HG03066 (cell line): ENCODE measurements at regions not wholly inside any gene's neighbourhood (a gene's known extent, or its start where the extent isn't known, plus 50 kb on each side); places are given as distances from the start of the nearest gene placed in this dataset.
"Not testable (repeated sequence)": the region's sequence is repeated elsewhere in the genome, so short reads cannot be mapped to it uniquely, and the experiment has no call there.

Source experiments
- ATAC-seq: cut with Tn5 transposase; IDR thresholded peaks from one replicate; pipeline ENCODE4 v1.9.1; 2021; ENCODE audit warnings: low read depth; ENCODE audit not compliant: unreplicated experiment

- ATAC-seq = no peak
These were observed 456.5 kb downstream of the FBXO15 start for GRCh38 chr18:73691118-73691517.

GRCh38 chr18:73690222-73690621 is 457.4 kb downstream of the FBXO15 start:
- no peak for ATAC-seq

GRCh38 chr18:73688851-73689711 is 458.6 kb downstream of the FBXO15 start:
- no peak for ATAC-seq

DNA sequence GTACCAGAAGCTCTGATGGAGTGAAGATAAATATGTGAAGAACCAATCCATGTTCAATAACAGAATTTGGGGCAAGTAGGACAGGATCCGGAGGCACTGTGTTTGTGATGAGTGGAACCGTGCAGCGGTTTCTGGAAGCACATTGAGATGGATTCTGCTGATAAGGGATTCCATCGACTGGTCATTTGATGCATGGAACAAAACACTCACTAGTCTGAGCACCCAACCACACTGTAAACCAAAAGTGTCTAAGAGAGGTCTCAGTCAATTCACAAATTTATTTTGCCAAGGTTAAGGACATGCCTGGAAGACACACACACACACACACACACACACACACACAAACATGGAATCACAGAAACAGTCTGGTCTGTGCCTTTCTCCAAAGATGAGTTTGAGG is 459.5 kb downstream of the FBXO15 start:
- no peak for ATAC-seq

- ATAC-seq = no peak
These were observed 463.0 kb downstream of the FBXO15 start for GRCh38 chr18:73684647-73685046.

GRCh38 chr18:73683409-73684238 is 464.0 kb downstream of the FBXO15 start:
- no peak for ATAC-seq

GRCh38 chr18:73681912-73682311 is 465.7 kb downstream of the FBXO15 start:
- no peak for ATAC-seq

DNA sequence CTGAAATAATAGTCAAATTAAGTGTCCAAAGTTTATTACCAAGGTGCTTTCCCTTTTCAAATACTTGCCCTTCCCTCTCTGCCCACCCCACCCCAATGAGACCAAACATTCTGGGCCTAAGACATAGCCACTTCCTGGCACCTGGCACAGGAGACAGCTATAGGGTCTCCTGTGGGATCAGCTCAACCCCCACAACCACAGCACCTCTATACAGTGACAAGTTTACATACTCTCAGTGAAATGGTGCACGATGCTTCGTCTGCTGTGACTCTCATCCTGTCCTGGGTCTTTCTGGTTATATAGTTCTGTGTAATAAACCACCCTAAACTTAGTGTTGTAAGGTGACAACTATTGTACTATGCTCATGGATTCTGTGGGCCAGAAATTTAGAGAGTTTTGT is 466.2 kb downstream of the FBXO15 start:
- ATAC-seq = no peak

DNA sequence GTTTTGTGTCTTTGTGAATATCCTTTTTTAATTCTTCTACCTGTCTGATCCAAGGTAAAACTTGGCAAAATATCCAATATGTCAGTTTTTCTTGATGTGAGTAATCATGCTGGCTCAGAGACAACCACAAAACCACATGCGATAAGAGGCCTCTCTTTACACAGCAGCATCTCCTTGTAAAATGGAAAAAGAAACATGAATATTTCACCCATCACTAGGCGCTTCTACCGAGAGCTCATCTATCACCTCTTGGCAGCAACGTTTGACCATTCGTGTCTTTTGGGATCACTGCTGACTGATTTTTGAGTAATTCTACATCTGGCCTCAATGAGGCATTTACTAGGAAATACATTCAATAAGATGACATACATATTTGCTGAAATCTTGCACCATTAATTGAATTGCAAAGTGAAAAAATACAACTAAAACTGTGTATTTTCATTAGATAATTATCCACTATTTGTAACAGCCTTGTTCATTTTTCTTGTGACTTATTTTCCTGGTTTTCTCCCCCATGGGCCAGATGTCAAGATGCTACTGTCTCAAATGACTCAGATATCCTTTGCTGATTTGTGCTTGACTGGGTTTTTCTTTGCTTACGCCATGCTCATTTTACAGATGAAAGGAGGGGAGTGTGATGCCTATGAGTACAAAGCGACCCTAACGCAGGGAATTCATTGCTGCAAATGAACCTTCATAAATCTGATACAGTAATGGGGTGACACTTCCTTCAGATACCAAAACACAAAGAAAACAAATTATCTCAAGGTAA is 467.5 kb downstream of the FBXO15 start:
- ATAC-seq = no peak

- ATAC-seq = no peak
These were observed 470.2 kb downstream of the FBXO15 start for GRCh38 chr18:73677450-73677849.

DNA sequence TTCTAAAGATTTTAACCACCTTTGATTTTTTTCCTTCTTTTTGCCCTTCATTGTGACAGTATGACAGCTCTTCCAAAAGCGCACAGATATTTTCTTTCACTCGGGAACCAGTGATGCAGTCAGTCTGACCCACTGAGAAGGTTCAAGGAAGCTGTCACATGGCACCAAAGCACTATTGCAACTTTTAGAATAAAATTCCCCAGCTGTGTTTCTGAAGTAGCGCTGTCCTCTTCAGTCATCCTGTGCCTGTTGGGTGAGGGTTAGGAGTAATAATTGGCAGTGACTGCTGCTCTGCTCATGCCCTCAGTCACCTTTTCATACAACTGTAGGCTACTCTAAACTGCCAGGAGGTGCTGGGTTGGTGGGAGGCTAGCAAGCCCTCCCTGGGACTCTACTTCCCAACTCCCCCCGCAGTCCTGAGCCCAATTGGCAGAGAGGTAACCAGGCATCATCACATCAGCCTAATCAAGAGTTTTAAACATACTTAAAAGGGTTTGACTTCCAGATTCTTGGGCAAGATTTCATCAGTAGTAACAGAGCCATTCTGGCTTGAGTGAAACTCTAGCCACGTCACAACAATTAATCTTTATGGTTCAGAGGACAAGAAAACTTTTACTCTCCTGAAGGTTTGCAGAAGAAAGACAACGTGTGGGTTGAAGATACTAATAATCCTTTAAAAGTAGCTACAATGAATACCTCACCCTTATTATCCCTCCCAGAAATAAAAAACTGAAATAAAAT is 473.3 kb downstream of the FBXO15 start:
- ATAC-seq = no peak

GRCh38 chr18:73671480-73671879 is 476.2 kb downstream of the FBXO15 start:
- not testable (repeated sequence) for ATAC-seq

DNA sequence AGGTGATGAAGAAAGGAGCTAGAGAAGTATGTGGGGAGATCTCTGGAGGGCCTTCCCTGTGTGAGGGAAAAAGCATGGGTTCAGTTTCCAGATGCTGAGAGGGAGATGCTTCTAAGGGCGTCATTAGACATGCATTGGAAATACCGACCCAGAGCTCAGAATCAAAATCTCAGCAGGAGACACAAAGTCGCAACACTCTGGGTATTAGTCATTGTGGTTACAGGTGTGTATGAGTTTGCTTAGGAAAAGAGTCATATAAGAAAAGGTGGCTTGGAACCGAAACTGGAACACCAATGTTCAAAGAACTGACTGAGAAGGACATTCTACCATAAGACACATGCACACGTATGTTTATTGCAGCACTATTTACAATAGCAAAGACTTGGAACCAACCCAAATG is 477.1 kb downstream of the FBXO15 start:
- no peak for ATAC-seq

GRCh38 chr18:73670039-73670438 is 477.6 kb downstream of the FBXO15 start:
- no peak for ATAC-seq

DNA sequence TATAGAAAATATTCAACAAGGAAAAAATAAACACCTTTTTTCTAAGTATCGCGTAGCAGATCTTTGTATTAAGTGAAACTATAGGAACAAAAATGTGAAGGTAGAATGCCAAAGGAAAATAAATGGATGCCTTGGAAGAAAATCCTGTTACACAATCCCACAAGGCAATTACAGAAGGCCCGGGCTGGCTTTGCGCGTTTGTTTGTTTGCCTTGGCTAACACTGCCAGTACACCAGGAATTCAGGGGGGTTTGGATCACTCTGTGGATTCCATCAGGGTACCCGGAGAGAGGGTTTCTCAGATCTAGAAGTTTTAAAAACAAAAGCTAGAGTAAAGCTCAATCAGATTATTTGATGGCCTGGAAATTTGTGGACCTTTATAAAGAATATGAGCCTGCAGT is 478.3 kb downstream of the FBXO15 start:
- ATAC-seq = no peak

DNA sequence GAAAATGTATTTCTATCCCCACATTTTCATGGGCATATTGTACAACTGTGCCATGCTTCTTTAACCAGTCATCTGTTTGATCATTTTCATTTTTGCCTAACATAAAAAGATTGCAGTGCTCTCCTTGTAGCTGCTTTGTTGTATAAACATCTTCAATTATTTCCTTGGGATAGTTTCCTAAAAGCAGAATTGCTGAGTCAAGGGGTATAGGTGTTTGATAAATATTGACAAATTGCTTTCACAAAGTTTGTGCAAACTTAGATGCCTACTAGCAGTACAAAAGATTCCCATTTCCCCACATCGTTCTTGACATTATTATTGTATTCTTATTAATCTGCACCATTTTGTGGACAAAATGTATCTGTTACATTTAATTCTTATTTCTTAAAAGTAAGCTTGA is 479.6 kb downstream of the FBXO15 start:
- no peak for ATAC-seq

GRCh38 chr18:73666772-73667171 is 480.9 kb downstream of the FBXO15 start:
- no peak for ATAC-seq

DNA sequence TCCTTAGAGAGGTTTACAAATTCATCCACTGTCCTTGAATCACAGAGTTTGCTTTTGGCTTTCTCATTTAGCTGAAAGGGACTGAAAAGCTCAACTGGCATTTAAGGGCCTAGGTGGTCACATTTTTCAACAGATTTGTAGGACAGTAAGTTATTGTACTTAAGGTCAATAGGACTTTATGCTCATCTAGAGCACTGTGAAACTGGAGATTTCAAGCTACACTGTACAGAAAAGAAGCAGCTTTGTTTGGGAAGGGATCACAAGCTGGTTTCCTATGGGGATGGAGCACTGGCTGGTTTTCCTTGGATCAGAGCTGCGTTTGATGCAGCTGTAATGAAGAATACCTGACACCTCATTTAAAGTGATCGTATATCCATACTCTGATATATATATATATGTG is 482.7 kb downstream of the FBXO15 start:
- no peak for ATAC-seq

- ATAC-seq = no peak
These were observed 484.1 kb downstream of the FBXO15 start for GRCh38 chr18:73663581-73663980.

DNA sequence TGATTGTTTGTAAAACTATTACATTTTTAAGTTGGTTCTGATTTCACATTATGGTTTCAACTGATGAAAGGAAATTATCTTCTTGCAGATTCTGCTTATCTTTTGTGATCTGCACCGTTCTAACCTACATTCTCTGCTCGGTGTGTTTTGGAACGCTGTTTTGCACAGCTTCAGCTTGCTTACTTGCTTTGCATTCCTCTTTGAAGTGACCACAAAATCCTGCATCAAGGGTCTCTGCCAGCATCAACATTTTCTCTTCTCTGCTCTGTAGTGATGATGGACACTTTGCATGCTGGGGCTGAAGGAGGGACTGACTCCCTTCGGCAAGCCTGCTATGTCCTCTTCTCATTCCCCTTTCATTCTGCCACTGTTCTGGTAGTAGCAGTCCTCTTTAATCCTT is 485.2 kb downstream of the FBXO15 start:
- ATAC-seq = no peak
